Thyroid gland (tissue), 4 donors: ENCODE measurements at regions not wholly inside any gene's neighbourhood (a gene's known extent, or its start where the extent isn't known, plus 50 kb on each side); places are given as distances from the start of the nearest gene placed in this dataset.

ENCODE experiments used
- POLR2A ChIP-seq, 2 donors: fragments of 450-650 bp; IDR thresholded peaks; one replicate each; pipeline ENCODE4 v1.6.1; 2017; ENCODE audit warnings: antibody characterized with exemption in 2 of 2, mild to moderate bottlenecking in 2 of 2, moderate library complexity in 1 of 2
- TF ChIP-seq, protein P1 (sequence below), 6 experiments: fragments of 200-600 bp in 3 of 6; fragments of 450-650 bp in 3 of 6; sonication (generic) in 3 of 6; IDR thresholded peaks; one replicate each; pipeline ENCODE4 v1.5.1; 2016 to 2019; ENCODE audit warnings: antibody characterized with exemption in 6 of 6, mild to moderate bottlenecking in 2 of 6, inconsistent platforms in 1 of 6, moderate library complexity in 1 of 6

DNA sequence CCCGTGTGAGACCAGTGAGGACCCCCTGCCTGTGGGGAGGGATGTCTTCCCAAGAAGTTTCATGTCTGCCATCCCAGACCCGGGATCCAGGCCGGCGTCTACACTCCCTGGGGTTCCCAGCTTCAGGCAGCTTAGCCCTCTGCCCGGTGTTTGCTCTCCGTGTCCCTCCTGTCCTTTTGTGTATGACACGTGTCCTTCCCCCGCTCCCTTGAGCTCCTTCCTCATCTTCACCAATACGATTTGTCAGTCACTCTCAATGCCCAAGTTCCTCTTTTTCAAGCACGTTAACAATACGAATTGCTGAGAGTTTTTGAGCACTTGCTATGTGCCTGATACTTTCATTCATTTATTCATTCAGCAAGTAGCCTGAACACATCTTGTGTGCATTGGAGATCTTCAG, 115.6 kb upstream of the PTPN1 start:
- TF ChIP-seq, protein P1, sequence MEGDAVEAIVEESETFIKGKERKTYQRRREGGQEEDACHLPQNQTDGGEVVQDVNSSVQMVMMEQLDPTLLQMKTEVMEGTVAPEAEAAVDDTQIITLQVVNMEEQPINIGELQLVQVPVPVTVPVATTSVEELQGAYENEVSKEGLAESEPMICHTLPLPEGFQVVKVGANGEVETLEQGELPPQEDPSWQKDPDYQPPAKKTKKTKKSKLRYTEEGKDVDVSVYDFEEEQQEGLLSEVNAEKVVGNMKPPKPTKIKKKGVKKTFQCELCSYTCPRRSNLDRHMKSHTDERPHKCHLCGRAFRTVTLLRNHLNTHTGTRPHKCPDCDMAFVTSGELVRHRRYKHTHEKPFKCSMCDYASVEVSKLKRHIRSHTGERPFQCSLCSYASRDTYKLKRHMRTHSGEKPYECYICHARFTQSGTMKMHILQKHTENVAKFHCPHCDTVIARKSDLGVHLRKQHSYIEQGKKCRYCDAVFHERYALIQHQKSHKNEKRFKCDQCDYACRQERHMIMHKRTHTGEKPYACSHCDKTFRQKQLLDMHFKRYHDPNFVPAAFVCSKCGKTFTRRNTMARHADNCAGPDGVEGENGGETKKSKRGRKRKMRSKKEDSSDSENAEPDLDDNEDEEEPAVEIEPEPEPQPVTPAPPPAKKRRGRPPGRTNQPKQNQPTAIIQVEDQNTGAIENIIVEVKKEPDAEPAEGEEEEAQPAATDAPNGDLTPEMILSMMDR (IDR thresholded peaks at IDR 0.05), result no peak
- no peak for TF ChIP-seq POLR2A (IDR thresholded peaks at IDR 0.05)
